DND-41 (cell line): ENCODE measurements at regions not wholly inside any gene's neighbourhood (a gene's known extent, or its start where the extent isn't known, plus 50 kb on each side); places are given as distances from the start of the nearest gene placed in this dataset.

Source experiments
- ATAC-seq: fragments of 200-7000 bp; cut with Tn5 transposase; 3 replicates; pipeline ENCODE4 v1.9.1; 2021; ENCODE audit warnings: low read depth; ENCODE audit not compliant: insufficient read depth
- DNase-seq: peaks from one replicate; pipeline ENCODE4 v3.0.0-alpha.2; 2020
- H2AFZ ChIP-seq: 2 replicates; pipeline ENCODE4 v1.6.0; 2012; ENCODE audit warnings: low read depth, low read length
- H3K27ac ChIP-seq: 2 replicates; pipeline ENCODE4 v1.5.1; 2012; ENCODE audit warnings: low read length, inconsistent platforms
- H3K27me3 ChIP-seq: fragments of 200-600 bp; sonication (generic); 2 replicates; pipeline ENCODE4 v1.6.0; 2012; ENCODE audit warnings: low read length, mild to moderate bottlenecking, inconsistent platforms; ENCODE audit not compliant: insufficient read depth, poor library complexity
- H3K36me3 ChIP-seq: 2 replicates; pipeline ENCODE4 v1.5.1; 2012; ENCODE audit warnings: low read length, inconsistent platforms; ENCODE audit not compliant: insufficient read depth
- H3K4me1 ChIP-seq: 2 replicates; pipeline ENCODE4 v1.5.1; 2012; ENCODE audit warnings: mild to moderate bottlenecking, low read length; ENCODE audit not compliant: insufficient read depth
- H3K4me2 ChIP-seq: 2 replicates; pipeline ENCODE4 v1.6.0; 2012; ENCODE audit warnings: mild to moderate bottlenecking, moderate library complexity, low read length, inconsistent platforms; ENCODE audit not compliant: insufficient read depth
- H3K4me3 ChIP-seq, 2 experiments: fragments of 200-600 bp in 1 of 2; shearing (Covaris generic) in 1 of 2; 2 replicates each; pipeline ENCODE4 v1.5.1; 2012 to 2016; ENCODE audit warnings: inconsistent platforms in 2 of 2, low read length in 2 of 2, mild to moderate bottlenecking in 2 of 2, low read depth in 1 of 2, moderate library complexity in 1 of 2
- H3K79me2 ChIP-seq: 2 replicates; pipeline ENCODE4 v1.6.0; 2012; ENCODE audit warnings: low read length, inconsistent platforms; ENCODE audit not compliant: insufficient read depth
- H3K9ac ChIP-seq: 2 replicates; pipeline ENCODE4 v1.6.0; 2012; ENCODE audit warnings: low read depth, mild to moderate bottlenecking, inconsistent platforms, low read length, moderate library complexity
- H3K9me3 ChIP-seq: 2 replicates; pipeline ENCODE4 v1.5.1; 2012; ENCODE audit warnings: low read length, moderate library complexity, mild to moderate bottlenecking, inconsistent platforms; ENCODE audit not compliant: insufficient read depth, severe bottlenecking
- H4K20me1 ChIP-seq: 2 replicates; pipeline ENCODE4 v1.6.0; 2012; ENCODE audit warnings: low read length; ENCODE audit not compliant: insufficient read depth
- CTCF ChIP-seq: IDR thresholded peaks from 2 replicates; pipeline ENCODE4 v1.5.1; 2012; ENCODE audit warnings: borderline replicate concordance, low read length, moderate library complexity, mild to moderate bottlenecking; ENCODE audit not compliant: poor library complexity, severe bottlenecking; ENCODE audit errors: extremely low read depth
- EZH2 ChIP-seq: IDR thresholded peaks from 3 replicates; pipeline ENCODE4 v1.6.1; 2012; ENCODE audit warnings: borderline replicate concordance, low read depth, mild to moderate bottlenecking, moderate library complexity, low read length, inconsistent platforms; ENCODE audit not compliant: severe bottlenecking

- no peak for ATAC-seq
- no peak for DNase-seq
Observed at GRCh38 chrX:99833821-99834220, 576.3 kb downstream of the PCDH19 start.

GRCh38 chrX:99820197-99820596 lies 589.9 kb downstream of the PCDH19 start:
- peak; percentile 75 for ATAC-seq
- TF ChIP-seq EZH2 (no peak), CTCF (no peak)

More at GRCh38 chrX:99833821-99834220, 576.3 kb downstream of the PCDH19 start:
- Histone ChIP-seq H3K27me3 (no peaks in the 10 kb centered on the region), H3K27ac (no peak overlapping the region), H4K20me1 (no peaks in the 10 kb centered on the region), H3K79me2 (no peaks in the 10 kb centered on the region), H3K4me3 (no peak overlapping the region), H3K36me3 (no peaks in the 10 kb centered on the region), H3K4me2 (no peak overlapping the region), H2AFZ (no peak overlapping the region), H3K9me3 (no peaks in the 10 kb centered on the region), H3K9ac (no peak overlapping the region), H3K4me1 (no peaks in the 10 kb centered on the region)
- no peak for TF ChIP-seq CTCF
- no peak for TF ChIP-seq EZH2

GRCh38 chrX:99800016-99800415 lies 610.1 kb downstream of the PCDH19 start:
- Histone ChIP-seq H4K20me1 (no peaks in the 10 kb centered on the region), H3K27me3 (no peaks in the 10 kb centered on the region), H3K9me3 (peaks cover 10% of the 10 kb centered on the region), H3K36me3 (no peaks in the 10 kb centered on the region), H3K4me3 (no peak overlapping the region), H3K4me2 (no peak overlapping the region), H3K27ac (no peak overlapping the region), H3K9ac (no peak overlapping the region), H2AFZ (no peak overlapping the region), H3K79me2 (no peaks in the 10 kb centered on the region), H3K4me1 (no peaks in the 10 kb centered on the region)
- DNase-seq (no peak), ATAC-seq (no peak)
- TF ChIP-seq CTCF: no peak
- TF ChIP-seq EZH2: no peak

More at GRCh38 chrX:99820197-99820596, 589.9 kb downstream of the PCDH19 start:
- no peaks in the 10 kb centered on the region for H3K4me1 ChIP-seq
- H3K9me3 ChIP-seq: no peaks in the 10 kb centered on the region
- no peak overlapping the region for H3K4me3 ChIP-seq
- H4K20me1 ChIP-seq: no peaks in the 10 kb centered on the region
- no peaks in the 10 kb centered on the region for H3K36me3 ChIP-seq
- H3K4me2 ChIP-seq: no peak overlapping the region
- H3K79me2 ChIP-seq: no peaks in the 10 kb centered on the region
- H3K9ac ChIP-seq: no peak overlapping the region
- H2AFZ ChIP-seq: no peak overlapping the region
- peak; percentile 30 for DNase-seq
- no peaks in the 10 kb centered on the region for H3K27me3 ChIP-seq
- no peak overlapping the region for H3K27ac ChIP-seq

DNA sequence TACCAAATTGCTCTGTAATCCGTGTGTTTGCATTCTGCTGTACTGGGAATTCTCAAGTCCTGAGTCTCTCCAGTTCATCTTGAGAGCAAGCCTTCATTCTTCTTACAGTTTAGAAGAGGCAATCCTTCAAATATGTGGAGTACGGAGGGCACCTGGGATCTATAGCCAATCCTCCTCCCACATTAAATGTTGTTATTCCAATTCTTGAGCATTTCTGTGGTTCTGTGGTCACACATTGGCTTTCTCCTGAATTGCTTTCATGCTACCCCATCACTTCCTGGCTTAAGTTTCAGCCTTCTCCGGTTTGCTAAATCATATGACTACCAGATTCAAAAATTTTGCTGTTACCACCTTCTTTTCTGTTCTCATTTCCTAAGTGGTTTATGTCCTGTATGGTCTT lies 611.1 kb downstream of the PCDH19 start:
- no peaks in the 10 kb centered on the region for H3K36me3 ChIP-seq
- ATAC-seq: no peak
- H4K20me1 ChIP-seq: no peaks in the 10 kb centered on the region
- TF ChIP-seq EZH2 (no peak), CTCF (no peak)
- no peak overlapping the region for H3K9ac ChIP-seq
- no peak overlapping the region for H2AFZ ChIP-seq
- H3K27me3 ChIP-seq: no peaks in the 10 kb centered on the region
- no peak for DNase-seq
- no peak overlapping the region for H3K27ac ChIP-seq
- H3K9me3 ChIP-seq: peaks cover 10% of the 10 kb centered on the region
- H3K4me3 ChIP-seq: no peak overlapping the region
- H3K4me1 ChIP-seq: no peaks in the 10 kb centered on the region
- no peak overlapping the region for H3K4me2 ChIP-seq
- H3K79me2 ChIP-seq: no peaks in the 10 kb centered on the region
